T-helper 17 cell (primary cell): ENCODE measurements at regions not wholly inside any gene's neighbourhood (a gene's known extent, or its start where the extent isn't known, plus 50 kb on each side); places are given as distances from the start of the nearest gene placed in this dataset.
"Not testable (repeated sequence)": the region's sequence is repeated elsewhere in the genome, so short reads cannot be mapped to it uniquely, and the experiment has no call there.

Experiments used
- ATAC-seq: fragments of 150-1000 bp; cut with Tn5 transposase; 2 replicates; pipeline ENCODE4 v1.10.0; 2021; ENCODE audit warnings: mild to moderate bottlenecking, moderate library complexity
- DNase-seq, 3 donors: peaks; one replicate each; pipeline versions ENCODE4 v3.0.0 to v3.0.0-alpha.2; 2020 to 2021
- H3K9me3 ChIP-seq: one replicate; pipeline ENCODE4 v1.7.0; 2013; ENCODE audit warnings: low read length, mild to moderate bottlenecking; ENCODE audit not compliant: control insufficient read depth, poor library complexity, severe bottlenecking
- H3K27ac Mint-ChIP-seq: one replicate; pipeline ENCODE4 v1.8.0; 2022; ENCODE audit warnings: mild to moderate bottlenecking, moderate library complexity, mixed read lengths
- H3K27me3 Mint-ChIP-seq: one replicate; pipeline ENCODE4 v1.8.0; 2022; ENCODE audit warnings: mixed read lengths
- H3K36me3 Mint-ChIP-seq: one replicate; pipeline ENCODE4 v1.8.0; 2022; ENCODE audit warnings: low read depth, mixed read lengths
- H3K4me1 Mint-ChIP-seq: one replicate; pipeline ENCODE4 v1.8.0; 2022; ENCODE audit warnings: mild to moderate bottlenecking, mixed read lengths
- H3K4me3 Mint-ChIP-seq: one replicate; pipeline ENCODE4 v1.8.0; 2022; ENCODE audit warnings: mild to moderate bottlenecking, moderate library complexity, mixed read lengths

GRCh38 chr11:23620617-23621016 is 760.3 kb upstream of the CCDC179 start:
- Mint-ChIP-seq H3K4me3 (no peak overlapping the region), H3K4me1 (no peaks in the 10 kb centered on the region), H3K27ac (no peak overlapping the region), H3K36me3 (no peaks in the 10 kb centered on the region), H3K27me3 (no peaks in the 10 kb centered on the region)
- H3K9me3 ChIP-seq, result no peaks in the 10 kb centered on the region
- DNase-seq, result no peak
- ATAC-seq, result no peak

GRCh38 chr11:23632293-23632692 is 772.0 kb upstream of the CCDC179 start:
- DNase-seq (no peak), ATAC-seq (no peak)
- Mint-ChIP-seq H3K36me3 (no peaks in the 10 kb centered on the region), H3K27ac (no peak overlapping the region), H3K4me1 (no peaks in the 10 kb centered on the region), H3K27me3 (no peaks in the 10 kb centered on the region), H3K4me3 (no peak overlapping the region)
- no peaks in the 10 kb centered on the region for H3K9me3 ChIP-seq

- H3K9me3 ChIP-seq, result no peaks in the 10 kb centered on the region
- Mint-ChIP-seq H3K27me3 (no peaks in the 10 kb centered on the region), H3K27ac (no peak overlapping the region), H3K4me3 (no peak overlapping the region), H3K4me1 (no peaks in the 10 kb centered on the region), H3K36me3 (no peaks in the 10 kb centered on the region)
- no peak for DNase-seq
- no peak for ATAC-seq
These were observed 784.2 kb upstream of the CCDC179 start for GRCh38 chr11:23644443-23644842.

GRCh38 chr11:23652336-23652735 is 792.1 kb upstream of the CCDC179 start:
- H3K27me3 Mint-ChIP-seq, H3K4me3 Mint-ChIP-seq, H3K4me1 Mint-ChIP-seq, ATAC-seq, DNase-seq, H3K9me3 ChIP-seq, H3K36me3 Mint-ChIP-seq, H3K27ac Mint-ChIP-seq: not testable (repeated sequence)

- Mint-ChIP-seq H3K4me3 (no peak overlapping the region), H3K36me3 (no peaks in the 10 kb centered on the region), H3K27me3 (no peaks in the 10 kb centered on the region), H3K27ac (no peak overlapping the region), H3K4me1 (no peaks in the 10 kb centered on the region)
- H3K9me3 ChIP-seq, result no peaks in the 10 kb centered on the region
- DNase-seq, result no peak
- no peak for ATAC-seq
These were observed 792.9 kb upstream of the CCDC179 start for GRCh38 chr11:23653071-23653675.

GRCh38 chr11:23668324-23668723 is 808.0 kb upstream of the CCDC179 start:
- H3K27me3 Mint-ChIP-seq, result no peaks in the 10 kb centered on the region
- no peaks in the 10 kb centered on the region for H3K9me3 ChIP-seq
- H3K4me1 Mint-ChIP-seq, result no peaks in the 10 kb centered on the region
- DNase-seq, result no peak
- ATAC-seq, result no peak
- H3K27ac Mint-ChIP-seq, result no peak overlapping the region
- H3K36me3 Mint-ChIP-seq, result no peaks in the 10 kb centered on the region
- H3K4me3 Mint-ChIP-seq, result no peak overlapping the region

GRCh38 chr11:23673366-23673765 is 813.1 kb upstream of the CCDC179 start:
- DNase-seq (no peak), ATAC-seq (no peak)
- Mint-ChIP-seq H3K27me3 (no peaks in the 10 kb centered on the region), H3K4me1 (no peaks in the 10 kb centered on the region), H3K27ac (no peak overlapping the region), H3K36me3 (no peaks in the 10 kb centered on the region), H3K4me3 (no peak overlapping the region)
- H3K9me3 ChIP-seq, result no peaks in the 10 kb centered on the region

GRCh38 chr11:23674866-23675265 is 814.6 kb upstream of the CCDC179 start:
- no peaks in the 10 kb centered on the region for H3K36me3 Mint-ChIP-seq
- DNase-seq, result no peak
- H3K4me3 Mint-ChIP-seq, result no peak overlapping the region
- H3K27ac Mint-ChIP-seq, result no peak overlapping the region
- ATAC-seq, result no peak
- no peaks in the 10 kb centered on the region for H3K9me3 ChIP-seq
- H3K27me3 Mint-ChIP-seq, result no peaks in the 10 kb centered on the region
- H3K4me1 Mint-ChIP-seq, result no peaks in the 10 kb centered on the region

- Mint-ChIP-seq H3K4me1 (no peaks in the 10 kb centered on the region), H3K36me3 (no peaks in the 10 kb centered on the region), H3K27me3 (no peaks in the 10 kb centered on the region), H3K4me3 (no peak overlapping the region), H3K27ac (no peak overlapping the region)
- H3K9me3 ChIP-seq, result no peaks in the 10 kb centered on the region
- DNase-seq (no peak), ATAC-seq (no peak)
These were observed 817.8 kb upstream of the LUZP2 start for GRCh38 chr11:23679041-23679440.

- DNase-seq (no peak), ATAC-seq (no peak)
- Mint-ChIP-seq H3K4me1 (no peaks in the 10 kb centered on the region), H3K27me3 (no peaks in the 10 kb centered on the region), H3K36me3 (no peaks in the 10 kb centered on the region), H3K27ac (no peak overlapping the region), H3K4me3 (no peak overlapping the region)
- H3K9me3 ChIP-seq, result no peaks in the 10 kb centered on the region
These were observed 816.9 kb upstream of the LUZP2 start for GRCh38 chr11:23679981-23680380.

GRCh38 chr11:23680488-23681230 is 816.2 kb upstream of the LUZP2 start:
- H3K27ac Mint-ChIP-seq, result no peak overlapping the region
- no peak for DNase-seq
- no peaks in the 10 kb centered on the region for H3K9me3 ChIP-seq
- H3K4me1 Mint-ChIP-seq, result no peaks in the 10 kb centered on the region
- H3K4me3 Mint-ChIP-seq, result no peak overlapping the region
- no peaks in the 10 kb centered on the region for H3K36me3 Mint-ChIP-seq
- no peak for ATAC-seq
- no peaks in the 10 kb centered on the region for H3K27me3 Mint-ChIP-seq

- DNase-seq (no peak), ATAC-seq (no peak)
- no peaks in the 10 kb centered on the region for H3K9me3 ChIP-seq
- Mint-ChIP-seq H3K4me1 (no peaks in the 10 kb centered on the region), H3K27me3 (no peaks in the 10 kb centered on the region), H3K36me3 (no peaks in the 10 kb centered on the region), H3K27ac (no peak overlapping the region), H3K4me3 (no peak overlapping the region)
These were observed 812.2 kb upstream of the LUZP2 start for GRCh38 chr11:23684701-23685100.

GRCh38 chr11:23687991-23688390 is 808.9 kb upstream of the LUZP2 start:
- no peak for ATAC-seq
- no peak overlapping the region for H3K27ac Mint-ChIP-seq

GRCh38 chr11:23688411-23688810 is 808.4 kb upstream of the LUZP2 start:
- no peaks in the 10 kb centered on the region for H3K9me3 ChIP-seq
- Mint-ChIP-seq H3K4me3 (no peak overlapping the region), H3K4me1 (no peaks in the 10 kb centered on the region), H3K27ac (no peak overlapping the region), H3K27me3 (no peaks in the 10 kb centered on the region), H3K36me3 (no peaks in the 10 kb centered on the region)
- no peak for DNase-seq
- ATAC-seq, result no peak

More at GRCh38 chr11:23687991-23688390, 808.9 kb upstream of the LUZP2 start:
- no peak for DNase-seq
- Mint-ChIP-seq H3K4me3 (no peak overlapping the region), H3K4me1 (no peaks in the 10 kb centered on the region), H3K27me3 (no peaks in the 10 kb centered on the region), H3K36me3 (no peaks in the 10 kb centered on the region)
- H3K9me3 ChIP-seq, result no peaks in the 10 kb centered on the region
